Thyroid gland (tissue), 4 donors: ENCODE measurements at regions not wholly inside any gene's neighbourhood (a gene's known extent, or its start where the extent isn't known, plus 50 kb on each side); places are given as distances from the start of the nearest gene placed in this dataset.

Experiments
- POLR2A ChIP-seq, 2 donors: fragments of 450-650 bp; IDR thresholded peaks; one replicate each; pipeline ENCODE4 v1.6.1; 2017; ENCODE audit warnings: antibody characterized with exemption in 2 of 2, mild to moderate bottlenecking in 2 of 2, moderate library complexity in 1 of 2
- TF ChIP-seq, protein P1 (sequence below), 6 experiments: fragments of 200-600 bp in 3 of 6; fragments of 450-650 bp in 3 of 6; sonication (generic) in 3 of 6; IDR thresholded peaks; one replicate each; pipeline ENCODE4 v1.5.1; 2016 to 2019; ENCODE audit warnings: antibody characterized with exemption in 6 of 6, mild to moderate bottlenecking in 2 of 6, inconsistent platforms in 1 of 6, moderate library complexity in 1 of 6

DNA sequence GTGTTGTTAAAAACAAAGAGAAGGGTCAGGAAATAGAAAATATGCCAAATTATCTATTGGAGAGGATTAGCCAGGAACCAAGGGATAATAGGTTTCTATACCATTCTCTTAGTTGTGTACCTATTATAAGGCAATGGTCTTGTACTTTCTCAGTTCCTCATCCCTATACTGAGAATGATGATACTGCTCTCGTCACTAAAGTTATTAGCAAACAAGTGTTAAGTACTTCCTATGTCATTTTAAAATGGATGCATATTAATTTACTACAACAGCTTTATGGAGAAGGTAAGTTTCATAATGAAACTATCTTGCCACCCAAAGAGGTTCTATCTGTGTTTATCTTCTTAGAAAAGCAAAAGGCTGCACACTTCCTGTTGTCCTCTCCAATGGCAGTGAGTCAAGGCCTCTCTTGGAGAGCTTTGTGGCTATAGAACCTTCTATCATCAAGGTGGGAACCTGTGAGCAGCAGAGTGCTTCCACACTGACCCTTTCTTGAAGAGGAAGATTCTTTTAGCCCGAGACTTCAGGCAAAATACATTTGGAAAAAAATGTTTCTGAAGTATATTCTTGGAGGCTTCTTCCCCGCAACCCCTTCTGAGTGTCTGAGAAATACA, 460.7 kb upstream of the FANCL start:
- TF ChIP-seq, protein P1, sequence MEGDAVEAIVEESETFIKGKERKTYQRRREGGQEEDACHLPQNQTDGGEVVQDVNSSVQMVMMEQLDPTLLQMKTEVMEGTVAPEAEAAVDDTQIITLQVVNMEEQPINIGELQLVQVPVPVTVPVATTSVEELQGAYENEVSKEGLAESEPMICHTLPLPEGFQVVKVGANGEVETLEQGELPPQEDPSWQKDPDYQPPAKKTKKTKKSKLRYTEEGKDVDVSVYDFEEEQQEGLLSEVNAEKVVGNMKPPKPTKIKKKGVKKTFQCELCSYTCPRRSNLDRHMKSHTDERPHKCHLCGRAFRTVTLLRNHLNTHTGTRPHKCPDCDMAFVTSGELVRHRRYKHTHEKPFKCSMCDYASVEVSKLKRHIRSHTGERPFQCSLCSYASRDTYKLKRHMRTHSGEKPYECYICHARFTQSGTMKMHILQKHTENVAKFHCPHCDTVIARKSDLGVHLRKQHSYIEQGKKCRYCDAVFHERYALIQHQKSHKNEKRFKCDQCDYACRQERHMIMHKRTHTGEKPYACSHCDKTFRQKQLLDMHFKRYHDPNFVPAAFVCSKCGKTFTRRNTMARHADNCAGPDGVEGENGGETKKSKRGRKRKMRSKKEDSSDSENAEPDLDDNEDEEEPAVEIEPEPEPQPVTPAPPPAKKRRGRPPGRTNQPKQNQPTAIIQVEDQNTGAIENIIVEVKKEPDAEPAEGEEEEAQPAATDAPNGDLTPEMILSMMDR (IDR thresholded peaks at IDR 0.05): no peak
- no peak for TF ChIP-seq POLR2A (IDR thresholded peaks at IDR 0.05)
